Testis (tissue), 2 donors: ENCODE measurements at regions not wholly inside any gene's neighbourhood (a gene's known extent, or its start where the extent isn't known, plus 50 kb on each side); places are given as distances from the start of the nearest gene placed in this dataset.

Source experiments
- DNase-seq: peaks from one replicate; pipeline ENCODE4 v3.0.0-alpha.2; 2019
- H3K27ac ChIP-seq, 2 donors: fragments of 200-600 bp; sonication (generic); one replicate each; pipeline ENCODE4 v1.5.1; 2019
- H3K27me3 ChIP-seq: fragments of 200-600 bp; sonication (generic); one replicate; pipeline ENCODE4 v1.5.1; 2019
- H3K36me3 ChIP-seq: fragments of 200-600 bp; sonication (generic); one replicate; pipeline ENCODE4 v1.5.1; 2017; ENCODE audit warnings: low read depth; ENCODE audit errors: missing control alignments
- H3K4me1 ChIP-seq: fragments of 200-600 bp; sonication (generic); one replicate; pipeline ENCODE4 v1.5.1; 2019
- H3K4me3 ChIP-seq, 2 donors: fragments of 200-600 bp; sonication (generic); one replicate each; pipeline ENCODE4 v1.5.1; 2017 to 2019
- H3K9me3 ChIP-seq: fragments of 200-600 bp; sonication (generic); one replicate; pipeline ENCODE4 v1.5.1; 2017
- CTCF ChIP-seq, 3 experiments: fragments of 450-650 bp in 2 of 3; fragments of 200-600 bp in 1 of 3; sonication (generic) in 1 of 3; IDR thresholded peaks; one replicate each; pipeline ENCODE4 v1.5.1; 2016 to 2019; ENCODE audit warnings: antibody characterized with exemption in 3 of 3, mild to moderate bottlenecking in 2 of 3, moderate library complexity in 1 of 3
- POLR2A ChIP-seq: fragments of 450-650 bp; IDR thresholded peaks from one replicate; pipeline ENCODE4 v1.6.1; 2017; ENCODE audit warnings: antibody characterized with exemption, mild to moderate bottlenecking, moderate library complexity
- WGBS, 2 donors: methylation state at CpG; one replicate each; pipeline ENCODE4 v1.1.5; 2018; 5-methylcytosine and 5-hydroxymethylcytosine counted together
- intact Hi-C: fragments of 100-400 bp; cut with DNase I; formaldehyde crosslinking; loops from one replicate; pipeline ENCODE4 v1.15.1; 2023; ENCODE audit warnings: low total_unique reads

DNA sequence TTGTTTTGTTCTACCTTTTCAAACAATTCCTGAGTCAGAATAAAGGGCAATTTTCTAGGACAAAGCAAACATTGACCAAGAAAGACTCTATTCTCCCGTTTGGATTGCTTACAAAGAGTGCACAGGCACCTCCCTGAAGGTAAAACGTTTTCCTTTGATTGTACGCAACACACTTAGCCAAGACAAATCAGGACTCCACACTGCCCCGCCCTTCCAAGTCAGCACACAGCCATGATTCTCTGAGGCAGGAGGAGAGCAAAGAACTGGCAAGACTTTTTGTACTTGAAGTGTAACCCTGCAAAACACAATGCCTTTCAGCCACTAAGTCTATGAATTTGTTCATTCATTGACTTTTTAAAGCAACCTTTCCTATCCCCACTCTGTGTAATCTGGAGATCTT, 85.0 kb upstream of the FAM180A start:
- H3K27me3 ChIP-seq, result no peaks in the 10 kb centered on the region
- intact Hi-C loops, result no loop called here
- whole genome bisulfite sequencing, 2 donors, result 42 to 43% methylated on average over 4 of the region's 4 CpGs
- TF ChIP-seq CTCF (IDR thresholded peaks at IDR 0.05) (no peak), POLR2A (no peak)
- no peak overlapping the region for H3K4me3 ChIP-seq
- H3K9me3 ChIP-seq, result no peaks in the 10 kb centered on the region
- H3K36me3 ChIP-seq, result no peaks in the 10 kb centered on the region
- no peaks in the 10 kb centered on the region for H3K4me1 ChIP-seq
- no peak overlapping the region for H3K27ac ChIP-seq
- DNase-seq, result no peak

DNA sequence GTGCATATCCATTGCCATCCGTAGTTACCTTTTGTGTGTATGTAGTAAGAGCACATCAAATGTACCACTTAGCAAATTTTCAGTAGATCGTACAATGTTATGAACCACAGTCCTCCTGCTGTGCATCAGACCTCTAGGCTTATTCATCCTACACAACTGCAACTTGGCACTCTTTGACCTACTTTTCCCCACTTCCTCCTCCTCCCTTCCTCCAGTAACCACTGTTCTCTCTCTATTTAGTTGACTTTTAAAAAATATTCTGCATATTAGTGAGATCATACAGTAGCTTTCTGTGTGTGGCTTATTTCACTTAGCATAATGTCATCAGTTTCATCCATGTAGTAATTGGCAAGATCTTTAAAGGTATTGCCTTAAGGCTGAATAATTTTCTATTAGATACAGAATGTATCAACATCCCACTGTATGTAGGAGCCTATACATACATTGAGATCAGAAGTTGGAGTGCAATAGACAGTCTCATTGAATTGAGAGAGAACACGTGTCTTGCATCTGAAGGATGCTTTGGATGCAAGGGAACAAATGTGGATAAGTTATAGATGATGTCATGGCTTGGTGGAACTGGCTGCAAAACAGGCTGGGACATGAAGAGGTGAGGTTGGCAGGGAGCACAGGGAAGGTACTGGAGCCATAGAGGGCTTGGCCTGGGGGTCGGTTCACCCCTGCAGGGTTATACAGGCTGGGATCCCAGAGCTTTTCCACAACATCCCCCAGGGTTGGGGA, 83.0 kb upstream of the FAM180A start:
- intact Hi-C loops, result no loop called here
- no peaks in the 10 kb centered on the region for H3K9me3 ChIP-seq
- H3K27ac ChIP-seq, result no peak overlapping the region
- WGBS, 2 donors, result 64 to 67% methylated on average over 4 of the region's 4 CpGs
- no peaks in the 10 kb centered on the region for H3K4me1 ChIP-seq
- H3K36me3 ChIP-seq, result no peaks in the 10 kb centered on the region
- no peak overlapping the region for H3K4me3 ChIP-seq
- DNase-seq, result no peak
- H3K27me3 ChIP-seq, result no peaks in the 10 kb centered on the region
- TF ChIP-seq POLR2A, result no peak
- TF ChIP-seq CTCF (IDR thresholded peaks at IDR 0.05), result no peak

GRCh38 chr7:135828604-135829003, 80.0 kb upstream of the FAM180A start:
- intact Hi-C loops, result no loop called here
- no peak for DNase-seq
- 96% methylated on average over 9 of the region's 9 CpGs for WGBS, 2 donors
- Histone ChIP-seq H3K4me3 (no peak overlapping the region), H3K27me3 (no peaks in the 10 kb centered on the region), H3K27ac (no peak overlapping the region), H3K4me1 (no peaks in the 10 kb centered on the region), H3K36me3 (no peaks in the 10 kb centered on the region), H3K9me3 (no peaks in the 10 kb centered on the region)
- TF ChIP-seq CTCF (IDR thresholded peaks at IDR 0.05), result no peak
- TF ChIP-seq POLR2A, result no peak

GRCh38 chr7:135827391-135827790, 78.8 kb upstream of the FAM180A start:
- 76 to 84% methylated on average over 2 of the region's 2 CpGs for WGBS, 2 donors

More at GRCh38 chr7:135827391-135827790, 78.8 kb upstream of the FAM180A start:
- no peak overlapping the region for H3K4me3 ChIP-seq
- no peak overlapping the region for H3K27ac ChIP-seq
- intact Hi-C loops, result no loop called here
- no peak for DNase-seq
- no peaks in the 10 kb centered on the region for H3K27me3 ChIP-seq
- no peak for TF ChIP-seq CTCF (IDR thresholded peaks at IDR 0.05)
- no peak for TF ChIP-seq POLR2A
- H3K4me1 ChIP-seq, result no peaks in the 10 kb centered on the region
- H3K36me3 ChIP-seq, result no peaks in the 10 kb centered on the region
- no peaks in the 10 kb centered on the region for H3K9me3 ChIP-seq
